AG04449 (cell line): ENCODE measurements at regions not wholly inside any gene's neighbourhood (a gene's known extent, or its start where the extent isn't known, plus 50 kb on each side); places are given as distances from the start of the nearest gene placed in this dataset.
A peak's percentile ranks its signal among the peaks of the same experiment; 100 is the strongest.

ENCODE experiments used
- CTCF ChIA-PET: fragments of 350-600 bp; formaldehyde crosslinking; extraction: SDS; loops from one replicate; lab custom pipeline; 2021; ENCODE audit warnings: antibody characterized with exemption; lab: Yijun Ruan, JAX
- POLR2A ChIA-PET: fragments of 400-600, 350-600 bp; formaldehyde crosslinking; extraction: SDS; loops from one replicate; lab custom pipeline; 2020; ENCODE audit warnings: antibody characterized with exemption, inconsistent platforms; lab: Yijun Ruan, JAX
- DNase-seq: peaks from one replicate; pipeline ENCODE4 v3.0.0-alpha.2; 2010; ENCODE audit warnings: low read depth, low spot score
- H3K4me3 ChIP-seq: 2 replicates; pipeline ENCODE4 v1.5.1; 2011; ENCODE audit warnings: low read depth, mild to moderate bottlenecking, control low read depth, low read length
- TF ChIP-seq, protein P1 (sequence below): IDR thresholded peaks from one replicate; pipeline ENCODE4 v1.5.1; 2011; ENCODE audit warnings: mild to moderate bottlenecking, moderate library complexity, low read length, control low read depth, inconsistent platforms; ENCODE audit not compliant: insufficient read depth; ENCODE audit errors: missing control alignments

DNA sequence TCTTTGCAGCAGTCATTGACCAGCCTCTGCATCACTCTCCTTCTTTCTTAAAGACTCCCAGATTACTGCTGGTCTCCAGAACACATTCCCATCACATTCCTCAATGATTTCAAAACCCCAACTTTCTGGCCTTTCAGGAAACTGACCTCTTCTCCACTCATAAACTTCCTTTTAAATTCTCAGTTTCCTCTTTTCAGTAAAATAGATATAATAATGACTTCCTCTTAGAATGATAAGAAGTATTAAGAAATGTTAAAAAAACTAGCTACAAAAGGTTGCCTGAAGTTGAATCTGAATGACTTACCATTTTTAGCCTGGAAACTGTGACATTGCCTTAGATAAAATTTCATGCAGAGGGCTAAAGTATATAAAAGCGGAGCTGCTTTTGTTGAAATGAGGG is 239.3 kb downstream of the OGFRL1 start:
- POLR2A ChIA-PET: no interaction called here
- TF ChIP-seq, protein P1, sequence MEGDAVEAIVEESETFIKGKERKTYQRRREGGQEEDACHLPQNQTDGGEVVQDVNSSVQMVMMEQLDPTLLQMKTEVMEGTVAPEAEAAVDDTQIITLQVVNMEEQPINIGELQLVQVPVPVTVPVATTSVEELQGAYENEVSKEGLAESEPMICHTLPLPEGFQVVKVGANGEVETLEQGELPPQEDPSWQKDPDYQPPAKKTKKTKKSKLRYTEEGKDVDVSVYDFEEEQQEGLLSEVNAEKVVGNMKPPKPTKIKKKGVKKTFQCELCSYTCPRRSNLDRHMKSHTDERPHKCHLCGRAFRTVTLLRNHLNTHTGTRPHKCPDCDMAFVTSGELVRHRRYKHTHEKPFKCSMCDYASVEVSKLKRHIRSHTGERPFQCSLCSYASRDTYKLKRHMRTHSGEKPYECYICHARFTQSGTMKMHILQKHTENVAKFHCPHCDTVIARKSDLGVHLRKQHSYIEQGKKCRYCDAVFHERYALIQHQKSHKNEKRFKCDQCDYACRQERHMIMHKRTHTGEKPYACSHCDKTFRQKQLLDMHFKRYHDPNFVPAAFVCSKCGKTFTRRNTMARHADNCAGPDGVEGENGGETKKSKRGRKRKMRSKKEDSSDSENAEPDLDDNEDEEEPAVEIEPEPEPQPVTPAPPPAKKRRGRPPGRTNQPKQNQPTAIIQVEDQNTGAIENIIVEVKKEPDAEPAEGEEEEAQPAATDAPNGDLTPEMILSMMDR: no peak
- no peak for DNase-seq
- CTCF ChIA-PET: interaction anchor here (1.3 to 2.0 kb wide), 4 partner anchors 10 to 558 kb away, joined by 3 to 5 read pairs (median 4); no protein-coding TSS in a partner anchor
- no peak overlapping the region for H3K4me3 ChIP-seq

DNA sequence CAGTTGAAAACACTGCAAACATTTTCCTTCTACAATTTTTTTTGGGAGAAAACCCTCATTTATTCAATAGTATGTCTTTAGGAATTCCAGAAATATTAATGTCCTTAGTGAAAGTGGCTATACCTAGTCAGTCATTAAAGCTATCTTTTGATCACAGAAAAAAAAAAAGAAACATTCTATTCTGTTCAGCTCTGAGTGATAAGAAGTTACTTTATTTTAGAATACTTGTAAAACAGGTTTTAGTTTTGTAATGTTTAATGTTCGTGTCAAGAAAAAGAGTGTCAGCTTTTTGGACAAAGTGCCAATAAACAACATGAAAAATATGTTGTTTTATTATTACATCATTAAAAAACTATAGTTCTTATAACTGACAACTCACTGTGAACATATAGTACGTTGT is 240.4 kb downstream of the OGFRL1 start:
- ChIA-PET CTCF (interaction anchor here (1.3 to 1.7 kb wide), 2 partner anchors 9 to 557 kb away, joined by 4 to 5 read pairs; no protein-coding TSS in a partner anchor), POLR2A (no interaction called here)
- no peak overlapping the region for H3K4me3 ChIP-seq
- TF ChIP-seq, protein P1: no peak
- DNase-seq: no peak

- H3K4me3 ChIP-seq: no peak overlapping the region
- ChIA-PET CTCF (no interaction called here), POLR2A (no interaction called here)
- TF ChIP-seq, protein P1: no peak
- DNase-seq: no peak
These were observed 241.2 kb downstream of the OGFRL1 start for GRCh38 chr6:71529769-71530168.

GRCh38 chr6:71531006-71531405 is 242.4 kb downstream of the OGFRL1 start:
- CTCF ChIA-PET: interaction anchor here (0.9 to 9.6 kb wide), 5 partner anchors 10 to 551 kb away, joined by 3 to 121 read pairs (median 8); no protein-coding TSS in a partner anchor

DNA sequence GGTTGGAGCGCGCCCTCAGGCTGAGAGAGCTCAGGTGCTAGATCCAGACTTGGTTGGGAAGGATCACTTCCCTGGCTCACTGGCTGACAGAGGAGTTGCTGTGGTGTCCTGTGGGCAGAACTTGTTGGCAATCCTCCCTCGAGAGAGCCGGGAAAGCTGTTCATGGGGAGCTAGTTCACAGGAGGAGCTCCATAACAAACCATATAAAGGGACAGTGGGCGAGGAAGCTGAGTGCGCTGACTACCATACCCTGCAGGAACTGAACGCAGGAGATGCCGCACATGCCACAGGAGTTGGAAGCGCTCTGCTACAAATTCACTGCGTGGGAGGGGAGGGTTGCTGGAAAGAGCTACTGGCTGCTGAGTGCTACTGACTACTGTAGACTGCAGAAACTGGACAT is 243.2 kb downstream of the OGFRL1 start:
- TF ChIP-seq, protein P1: no peak
- no peak for DNase-seq
- CTCF ChIA-PET: interaction anchor here (1.6 to 9.6 kb wide), 4 partner anchors 9 to 550 kb away, joined by 5 to 121 read pairs (median 8); no protein-coding TSS in a partner anchor
- POLR2A ChIA-PET: no interaction called here
- no peak overlapping the region for H3K4me3 ChIP-seq

More at GRCh38 chr6:71531006-71531405, 242.4 kb downstream of the OGFRL1 start:
- POLR2A ChIA-PET: no interaction called here
- H3K4me3 ChIP-seq: no peak overlapping the region
- TF ChIP-seq, protein P1: no peak
- no peak for DNase-seq

GRCh38 chr6:71533939-71534379 is 245.3 kb downstream of the OGFRL1 start:
- H3K4me3 ChIP-seq: no peak overlapping the region
- POLR2A ChIA-PET: no interaction called here
- CTCF ChIA-PET: interaction anchor here (0.6 to 9.6 kb wide), 17 partner anchors 9 to 1793 kb away, joined by 3 to 121 read pairs (median 4); no protein-coding TSS in a partner anchor
- TF ChIP-seq, protein P1: peak; percentile 32
- no peak for DNase-seq
